BE2C (cell line): ENCODE measurements at regions not wholly inside any gene's neighbourhood (a gene's known extent, or its start where the extent isn't known, plus 50 kb on each side); places are given as distances from the start of the nearest gene placed in this dataset.

Source experiments
- DNase-seq: peaks from one replicate; pipeline ENCODE4 v3.0.0-alpha.2; 2020
- H3K27me3 ChIP-seq: fragments of 250-450 bp; sonication (Bioruptor Pico); 2 replicates; pipeline ENCODE4 v1.5.1; 2020; ENCODE audit warnings: mild to moderate bottlenecking
- H3K36me3 ChIP-seq: fragments of 250-450 bp; sonication (Bioruptor Pico); 2 replicates; pipeline ENCODE4 v1.5.1; 2020; ENCODE audit warnings: mild to moderate bottlenecking
- H3K4me1 ChIP-seq: fragments of 250-450 bp; sonication (Bioruptor Pico); 2 replicates; pipeline ENCODE4 v1.5.1; 2020
- H3K4me3 ChIP-seq: 2 replicates; pipeline ENCODE4 v1.5.1; 2011; ENCODE audit warnings: low read depth, low read length
- H3K9me3 ChIP-seq: fragments of 250-450 bp; sonication (Bioruptor Pico); 2 replicates; pipeline ENCODE4 v1.5.1; 2020
- TF ChIP-seq, protein P1 (sequence below): IDR thresholded peaks from 2 replicates; pipeline ENCODE4 v1.5.1; 2012; ENCODE audit warnings: mild to moderate bottlenecking, low read depth, low read length

DNA sequence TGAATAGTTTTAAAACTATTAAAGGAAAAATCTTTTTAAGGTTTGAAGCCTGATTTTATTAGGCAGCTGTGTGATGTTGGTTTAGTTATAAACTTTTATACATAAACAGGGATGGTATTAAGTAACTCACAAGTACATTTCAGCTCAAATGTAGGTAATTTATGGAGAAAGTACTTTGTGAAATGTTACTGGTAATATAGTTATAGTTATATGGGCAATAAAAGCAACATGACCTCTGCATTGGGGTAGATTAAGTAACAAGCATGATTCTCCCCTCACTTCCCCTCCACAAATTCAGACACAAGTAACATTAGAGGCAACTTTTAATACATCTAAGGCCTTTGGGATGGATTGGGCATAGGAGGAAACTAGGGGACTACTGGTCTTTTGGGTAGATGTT, 154.3 kb upstream of the ID4 start:
- no peak overlapping the region for H3K4me3 ChIP-seq
- DNase-seq = no peak
- no peaks in the 10 kb centered on the region for H3K9me3 ChIP-seq
- no peaks in the 10 kb centered on the region for H3K27me3 ChIP-seq
- no peaks in the 10 kb centered on the region for H3K4me1 ChIP-seq
- H3K36me3 ChIP-seq = no peaks in the 10 kb centered on the region
- TF ChIP-seq, protein P1, sequence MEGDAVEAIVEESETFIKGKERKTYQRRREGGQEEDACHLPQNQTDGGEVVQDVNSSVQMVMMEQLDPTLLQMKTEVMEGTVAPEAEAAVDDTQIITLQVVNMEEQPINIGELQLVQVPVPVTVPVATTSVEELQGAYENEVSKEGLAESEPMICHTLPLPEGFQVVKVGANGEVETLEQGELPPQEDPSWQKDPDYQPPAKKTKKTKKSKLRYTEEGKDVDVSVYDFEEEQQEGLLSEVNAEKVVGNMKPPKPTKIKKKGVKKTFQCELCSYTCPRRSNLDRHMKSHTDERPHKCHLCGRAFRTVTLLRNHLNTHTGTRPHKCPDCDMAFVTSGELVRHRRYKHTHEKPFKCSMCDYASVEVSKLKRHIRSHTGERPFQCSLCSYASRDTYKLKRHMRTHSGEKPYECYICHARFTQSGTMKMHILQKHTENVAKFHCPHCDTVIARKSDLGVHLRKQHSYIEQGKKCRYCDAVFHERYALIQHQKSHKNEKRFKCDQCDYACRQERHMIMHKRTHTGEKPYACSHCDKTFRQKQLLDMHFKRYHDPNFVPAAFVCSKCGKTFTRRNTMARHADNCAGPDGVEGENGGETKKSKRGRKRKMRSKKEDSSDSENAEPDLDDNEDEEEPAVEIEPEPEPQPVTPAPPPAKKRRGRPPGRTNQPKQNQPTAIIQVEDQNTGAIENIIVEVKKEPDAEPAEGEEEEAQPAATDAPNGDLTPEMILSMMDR = no peak

GRCh38 chr6:19690325-19691075, 146.7 kb upstream of the ID4 start:
- H3K4me1 ChIP-seq = no peaks in the 10 kb centered on the region
- no peak for DNase-seq
- TF ChIP-seq, protein P1 = no peak
- peaks cover 17% of the 10 kb centered on the region for H3K27me3 ChIP-seq
- no peaks in the 10 kb centered on the region for H3K36me3 ChIP-seq
- H3K9me3 ChIP-seq = no peaks in the 10 kb centered on the region
- H3K4me3 ChIP-seq = no peak overlapping the region

DNA sequence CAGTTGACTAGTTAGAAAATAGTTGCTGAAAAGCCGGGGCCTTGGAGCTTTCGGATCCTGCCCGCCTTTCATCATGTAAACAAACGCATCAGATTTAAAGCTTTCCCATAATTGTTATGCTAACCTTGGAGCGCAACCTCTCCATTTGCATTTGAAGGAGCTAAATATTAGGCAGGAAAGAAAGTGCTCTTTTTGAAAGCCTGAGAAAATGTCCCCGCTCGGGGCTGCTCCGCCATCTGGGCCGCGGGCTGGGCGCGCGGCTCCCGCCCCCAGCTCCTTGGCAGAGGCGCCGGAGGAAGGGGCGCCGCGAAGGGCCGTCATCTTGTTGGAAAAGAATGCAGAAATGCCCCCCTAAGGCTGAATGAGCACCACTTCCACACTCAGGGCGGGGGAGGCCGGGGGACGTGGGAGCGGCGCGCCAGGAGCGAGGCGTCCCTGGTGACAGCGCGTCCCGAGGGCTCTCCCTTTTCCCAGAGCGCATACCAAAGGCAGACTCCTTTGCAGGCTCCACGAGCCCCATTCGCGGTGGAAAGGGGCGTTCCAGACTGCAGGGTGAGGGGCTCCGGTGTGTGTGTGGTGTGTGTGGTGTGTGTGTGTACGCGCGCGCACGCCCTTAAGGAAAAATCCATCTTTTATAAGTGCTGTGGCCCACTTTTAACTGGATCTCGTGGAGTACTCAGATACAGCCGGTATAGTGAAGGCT, 145.6 kb upstream of the ID4 start:
- Histone ChIP-seq H3K36me3 (no peaks in the 10 kb centered on the region), H3K4me3 (no peak overlapping the region), H3K9me3 (no peaks in the 10 kb centered on the region), H3K27me3 (peaks cover 17% of the 10 kb centered on the region), H3K4me1 (no peaks in the 10 kb centered on the region)
- no peak for DNase-seq
- TF ChIP-seq, protein P1 = no peak

GRCh38 chr6:19692506-19693298, 144.5 kb upstream of the ID4 start:
- Histone ChIP-seq H3K4me1 (no peaks in the 10 kb centered on the region), H3K9me3 (no peaks in the 10 kb centered on the region), H3K27me3 (peaks cover 17% of the 10 kb centered on the region), H3K36me3 (no peaks in the 10 kb centered on the region), H3K4me3 (no peak overlapping the region)
- DNase-seq = no peak
- TF ChIP-seq, protein P1 = no peak

- Histone ChIP-seq H3K4me3 (no peak overlapping the region), H3K36me3 (no peaks in the 10 kb centered on the region), H3K27me3 (peaks cover 17% of the 10 kb centered on the region), H3K4me1 (no peaks in the 10 kb centered on the region), H3K9me3 (no peaks in the 10 kb centered on the region)
- no peak for DNase-seq
- TF ChIP-seq, protein P1 = no peak
These were observed 142.5 kb upstream of the ID4 start for GRCh38 chr6:19694697-19695096.
